ENCODE measurements at regions not wholly inside any gene's neighbourhood (a gene's known extent, or its start where the extent isn't known, plus 50 kb on each side); places are given as distances from the start of the nearest gene placed in this dataset.

- TF ChIP-seq CTCF (conservative IDR thresholded peaks at IDR 0.05 in 1 of 2, IDR thresholded peaks at IDR 0.05 in 1 of 2; ENCODE audit: extremely low read depth in 1 of 2, insufficient read depth in 1 of 2, low read depth in 1 of 2, low read length in 2 of 2) (no peak), EZH2 (IDR thresholded peaks at IDR 0.05; ENCODE audit: borderline replicate concordance, low read length) (no peak)
Measured at GRCh38 chrX:20988118-20988517, 386.1 kb upstream of the CNKSR2 start.

All from mammary epithelial cell (primary cell).